GM23338 (cell line): ENCODE measurements at regions not wholly inside any gene's neighbourhood (a gene's known extent, or its start where the extent isn't known, plus 50 kb on each side); places are given as distances from the start of the nearest gene placed in this dataset.

ENCODE experiments used
- ATAC-seq: fragments of 200-7000 bp; cut with Tn5 transposase; 3 replicates; pipeline ENCODE4 v1.9.1; 2020
- DNase-seq: peaks from one replicate; pipeline ENCODE4 v3.0.0-alpha.2; 2015; ENCODE audit warnings: low spot score
- H2AFZ ChIP-seq: fragments of 200-600 bp; sonication (generic); 2 replicates; pipeline ENCODE4 v1.8.0; 2016; ENCODE audit warnings: antibody characterized with exemption, mild to moderate bottlenecking, moderate library complexity
- H3F3A ChIP-seq: fragments of 200-600 bp; sonication (generic); replicated peaks from 2 replicates; pipeline ENCODE4 v1.8.0; 2017; ENCODE audit warnings: antibody characterized with exemption, mixed run types, low read depth
- H3K27ac ChIP-seq: fragments of 200-600 bp; sonication (generic); 2 replicates; pipeline ENCODE4 v1.6.1; 2016; ENCODE audit warnings: low read depth
- H3K27me3 ChIP-seq: fragments of 200-600 bp; sonication (generic); 2 replicates; pipeline ENCODE4 v1.8.0; 2016; ENCODE audit warnings: mild to moderate bottlenecking, mixed run types, moderate library complexity; ENCODE audit not compliant: insufficient read depth
- H3K36me3 ChIP-seq: fragments of 200-600 bp; sonication (generic); 2 replicates; pipeline ENCODE4 v1.8.0; 2016; ENCODE audit warnings: mild to moderate bottlenecking; ENCODE audit not compliant: insufficient read depth
- H3K4me1 ChIP-seq: fragments of 200-600 bp; sonication (generic); 2 replicates; pipeline ENCODE4 v1.8.0; 2016; ENCODE audit warnings: mild to moderate bottlenecking, moderate library complexity; ENCODE audit not compliant: insufficient read depth
- H3K4me2 ChIP-seq: fragments of 200-600 bp; sonication (generic); 2 replicates; pipeline ENCODE4 v1.7.1; 2017; ENCODE audit warnings: mixed run types
- H3K4me3 ChIP-seq: fragments of 200-600 bp; sonication (generic); 2 replicates; pipeline ENCODE4 v1.6.1; 2016; ENCODE audit warnings: mixed run types
- H3K79me2 ChIP-seq: fragments of 200-600 bp; sonication (generic); replicated peaks from 2 replicates; pipeline ENCODE4 v1.8.0; 2017; ENCODE audit warnings: mild to moderate bottlenecking; ENCODE audit not compliant: insufficient read depth
- H3K9me2 ChIP-seq: fragments of 200-600 bp; sonication (generic); 2 replicates; pipeline ENCODE4 v1.8.0; 2017; ENCODE audit not compliant: insufficient read depth
- H4K20me1 ChIP-seq: fragments of 200-600 bp; sonication (generic); replicated peaks from 2 replicates; pipeline ENCODE4 v1.8.0; 2017; ENCODE audit warnings: mild to moderate bottlenecking; ENCODE audit not compliant: insufficient read depth
- H3K27ac Mint-ChIP-seq: 2 replicates; pipeline ENCODE4 v1.8.0; 2020; ENCODE audit warnings: inconsistent platforms, mild to moderate bottlenecking, moderate library complexity, mixed read lengths
- H3K27me3 Mint-ChIP-seq: 3 replicates; pipeline ENCODE4 v1.8.0; 2022; ENCODE audit warnings: low read depth, mild to moderate bottlenecking, moderate library complexity, mixed read lengths, inconsistent platforms; ENCODE audit not compliant: insufficient read depth, poor library complexity
- H3K36me3 Mint-ChIP-seq: 3 replicates; pipeline ENCODE4 v1.8.0; 2021; ENCODE audit warnings: low read depth, mild to moderate bottlenecking, inconsistent platforms, moderate library complexity, mixed read lengths
- H3K4me1 Mint-ChIP-seq: 3 replicates; pipeline ENCODE4 v1.8.0; 2020; ENCODE audit warnings: mild to moderate bottlenecking, inconsistent platforms, mixed read lengths
- H3K4me3 Mint-ChIP-seq: 3 replicates; pipeline ENCODE4 v1.8.0; 2021; ENCODE audit warnings: moderate library complexity, mild to moderate bottlenecking, inconsistent platforms, mixed read lengths
- H3K9me3 Mint-ChIP-seq: 3 replicates; pipeline ENCODE4 v1.8.0; 2020; ENCODE audit warnings: moderate library complexity, mild to moderate bottlenecking, inconsistent platforms, mixed read lengths
- CREB1 ChIP-seq: fragments of 250-450 bp; sonication (Bioruptor Pico); IDR thresholded peaks from 2 replicates; pipeline ENCODE4 v1.5.0; 2020; ENCODE audit warnings: low read depth, mild to moderate bottlenecking, moderate library complexity
- CTCF ChIP-seq, 2 experiments: fragments of 200-600 bp in 1 of 2; sonication (generic) in 1 of 2; conservative IDR thresholded peaks; 2 replicates each; pipeline versions ENCODE4 v1.5.1 to v1.6.1; 2016 to 2017; ENCODE audit warnings: antibody characterized with exemption in 2 of 2, low read depth in 2 of 2, mild to moderate bottlenecking in 2 of 2, moderate library complexity in 1 of 2
- ETS1 ChIP-seq: IDR thresholded peaks from 2 replicates; pipeline ENCODE4 v1.6.1; 2016; ENCODE audit warnings: antibody characterized with exemption
- EZH2 ChIP-seq: fragments of 200-600 bp; sonication (generic); IDR thresholded peaks from one replicate; pipeline ENCODE4 v1.8.0; 2017; ENCODE audit warnings: antibody characterized with exemption, mild to moderate bottlenecking, low read depth; ENCODE audit not compliant: unreplicated experiment
- EZH2phosphoT487 ChIP-seq: fragments of 200-600 bp; sonication (generic); IDR thresholded peaks from one replicate; pipeline ENCODE4 v1.8.1; 2018; ENCODE audit warnings: antibody characterized with exemption; ENCODE audit not compliant: unreplicated experiment
- JUNB ChIP-seq: IDR thresholded peaks from one replicate; pipeline ENCODE4 v1.6.1; 2016; ENCODE audit warnings: antibody characterized with exemption; ENCODE audit not compliant: unreplicated experiment
- NANOG ChIP-seq: IDR thresholded peaks from 2 replicates; pipeline ENCODE4 v1.6.1; 2016; ENCODE audit warnings: antibody characterized with exemption, borderline replicate concordance
- POLR2AphosphoS5 ChIP-seq: IDR thresholded peaks from 2 replicates; pipeline ENCODE4 v1.6.1; 2016; ENCODE audit warnings: antibody characterized with exemption, low read depth
- REST ChIP-seq: IDR thresholded peaks from one replicate; pipeline ENCODE4 v1.6.1; 2018; ENCODE audit warnings: antibody characterized with exemption; ENCODE audit not compliant: unreplicated experiment
- STAT1 ChIP-seq: IDR thresholded peaks from one replicate; pipeline ENCODE4 v1.6.1; 2016; ENCODE audit warnings: antibody characterized with exemption; ENCODE audit not compliant: unreplicated experiment
- ZNF114 ChIP-seq: fragments of 250-450 bp; sonication (Bioruptor Pico); IDR thresholded peaks from 2 replicates; pipeline ENCODE4 v1.5.0; 2020; ENCODE audit warnings: mild to moderate bottlenecking, moderate library complexity
- ZNF331 ChIP-seq: fragments of 250-450 bp; sonication (Bioruptor Pico); IDR thresholded peaks from 2 replicates; pipeline ENCODE4 v1.5.0; 2020; ENCODE audit warnings: low read depth, mild to moderate bottlenecking, moderate library complexity
- ZNF462 ChIP-seq: fragments of 250-450 bp; sonication (Bioruptor Pico); IDR thresholded peaks from 2 replicates; pipeline ENCODE4 v1.5.0; 2020; ENCODE audit warnings: mild to moderate bottlenecking, moderate library complexity

GRCh38 chr4:165678236-165678935 lies 194.7 kb upstream of the TLL1 start:
- Histone ChIP-seq H3K4me1 (no peaks in the 10 kb centered on the region), H3K4me3 (no peak overlapping the region), H3K9me2 (peaks cover 3% of the 10 kb centered on the region; the same call in 1 of the 2 replicates), H3F3A (no peaks in the 10 kb centered on the region), H3K4me2 (no peak overlapping the region), H3K79me2 (no peaks in the 10 kb centered on the region), H3K27me3 (no peaks in the 10 kb centered on the region), H3K36me3 (no peaks in the 10 kb centered on the region), H4K20me1 (no peaks in the 10 kb centered on the region), H2AFZ (no peak overlapping the region), H3K27ac (no peak overlapping the region)
- Mint-ChIP-seq H3K9me3 (no peaks in the 10 kb centered on the region), H3K4me1 (no peaks in the 10 kb centered on the region), H3K36me3 (no peaks in the 10 kb centered on the region), H3K27me3 (no peaks in the 10 kb centered on the region), H3K27ac (no peak overlapping the region; the same call in 1 of the 2 replicates), H3K4me3 (no peak overlapping the region)
- no peak for DNase-seq
- no peak for ATAC-seq
- TF ChIP-seq ZNF114 (CRISPR knock-in tag), result no peak
- no peak for TF ChIP-seq JUNB
- TF ChIP-seq EZH2, result no peak
- no peak for TF ChIP-seq POLR2AphosphoS5
- no peak for TF ChIP-seq CREB1 (CRISPR knock-in tag)
- no peak for TF ChIP-seq EZH2phosphoT487
- no peak for TF ChIP-seq ETS1
- no peak for TF ChIP-seq CTCF (conservative IDR thresholded peaks at IDR 0.05; ENCODE audit: low read depth in 2 of 2)
- TF ChIP-seq ZNF331 (CRISPR knock-in tag), result no peak
- no peak for TF ChIP-seq STAT1
- TF ChIP-seq ZNF462 (CRISPR knock-in tag), result no peak
- TF ChIP-seq NANOG, result no peak
- TF ChIP-seq REST, result no peak
